GM23338 (cell line): ENCODE measurements at regions not wholly inside any gene's neighbourhood (a gene's known extent, or its start where the extent isn't known, plus 50 kb on each side); places are given as distances from the start of the nearest gene placed in this dataset.

Experiments used
- ATAC-seq: fragments of 200-7000 bp; cut with Tn5 transposase; 3 replicates; pipeline ENCODE4 v1.9.1; 2020
- DNase-seq: peaks from one replicate; pipeline ENCODE4 v3.0.0-alpha.2; 2015; ENCODE audit warnings: low spot score
- H2AFZ ChIP-seq: fragments of 200-600 bp; sonication (generic); 2 replicates; pipeline ENCODE4 v1.8.0; 2016; ENCODE audit warnings: antibody characterized with exemption, mild to moderate bottlenecking, moderate library complexity
- H3F3A ChIP-seq: fragments of 200-600 bp; sonication (generic); replicated peaks from 2 replicates; pipeline ENCODE4 v1.8.0; 2017; ENCODE audit warnings: antibody characterized with exemption, mixed run types, low read depth
- H3K27ac ChIP-seq: fragments of 200-600 bp; sonication (generic); 2 replicates; pipeline ENCODE4 v1.6.1; 2016; ENCODE audit warnings: low read depth
- H3K27me3 ChIP-seq: fragments of 200-600 bp; sonication (generic); 2 replicates; pipeline ENCODE4 v1.8.0; 2016; ENCODE audit warnings: mild to moderate bottlenecking, mixed run types, moderate library complexity; ENCODE audit not compliant: insufficient read depth
- H3K36me3 ChIP-seq: fragments of 200-600 bp; sonication (generic); 2 replicates; pipeline ENCODE4 v1.8.0; 2016; ENCODE audit warnings: mild to moderate bottlenecking; ENCODE audit not compliant: insufficient read depth
- H3K4me1 ChIP-seq: fragments of 200-600 bp; sonication (generic); 2 replicates; pipeline ENCODE4 v1.8.0; 2016; ENCODE audit warnings: mild to moderate bottlenecking, moderate library complexity; ENCODE audit not compliant: insufficient read depth
- H3K4me2 ChIP-seq: fragments of 200-600 bp; sonication (generic); 2 replicates; pipeline ENCODE4 v1.7.1; 2017; ENCODE audit warnings: mixed run types
- H3K4me3 ChIP-seq: fragments of 200-600 bp; sonication (generic); 2 replicates; pipeline ENCODE4 v1.6.1; 2016; ENCODE audit warnings: mixed run types
- H3K79me2 ChIP-seq: fragments of 200-600 bp; sonication (generic); replicated peaks from 2 replicates; pipeline ENCODE4 v1.8.0; 2017; ENCODE audit warnings: mild to moderate bottlenecking; ENCODE audit not compliant: insufficient read depth
- H3K9me2 ChIP-seq: fragments of 200-600 bp; sonication (generic); 2 replicates; pipeline ENCODE4 v1.8.0; 2017; ENCODE audit not compliant: insufficient read depth
- H4K20me1 ChIP-seq: fragments of 200-600 bp; sonication (generic); replicated peaks from 2 replicates; pipeline ENCODE4 v1.8.0; 2017; ENCODE audit warnings: mild to moderate bottlenecking; ENCODE audit not compliant: insufficient read depth
- H3K27ac Mint-ChIP-seq: 2 replicates; pipeline ENCODE4 v1.8.0; 2020; ENCODE audit warnings: inconsistent platforms, mild to moderate bottlenecking, moderate library complexity, mixed read lengths
- H3K27me3 Mint-ChIP-seq: 3 replicates; pipeline ENCODE4 v1.8.0; 2022; ENCODE audit warnings: low read depth, mild to moderate bottlenecking, moderate library complexity, mixed read lengths, inconsistent platforms; ENCODE audit not compliant: insufficient read depth, poor library complexity
- H3K36me3 Mint-ChIP-seq: 3 replicates; pipeline ENCODE4 v1.8.0; 2021; ENCODE audit warnings: low read depth, mild to moderate bottlenecking, inconsistent platforms, moderate library complexity, mixed read lengths
- H3K4me1 Mint-ChIP-seq: 3 replicates; pipeline ENCODE4 v1.8.0; 2020; ENCODE audit warnings: mild to moderate bottlenecking, inconsistent platforms, mixed read lengths
- H3K4me3 Mint-ChIP-seq: 3 replicates; pipeline ENCODE4 v1.8.0; 2021; ENCODE audit warnings: moderate library complexity, mild to moderate bottlenecking, inconsistent platforms, mixed read lengths
- H3K9me3 Mint-ChIP-seq: 3 replicates; pipeline ENCODE4 v1.8.0; 2020; ENCODE audit warnings: moderate library complexity, mild to moderate bottlenecking, inconsistent platforms, mixed read lengths
- CREB1 ChIP-seq: fragments of 250-450 bp; sonication (Bioruptor Pico); IDR thresholded peaks from 2 replicates; pipeline ENCODE4 v1.5.0; 2020; ENCODE audit warnings: low read depth, mild to moderate bottlenecking, moderate library complexity
- EZH2 ChIP-seq: fragments of 200-600 bp; sonication (generic); IDR thresholded peaks from one replicate; pipeline ENCODE4 v1.8.0; 2017; ENCODE audit warnings: antibody characterized with exemption, mild to moderate bottlenecking, low read depth; ENCODE audit not compliant: unreplicated experiment
- EZH2phosphoT487 ChIP-seq: fragments of 200-600 bp; sonication (generic); IDR thresholded peaks from one replicate; pipeline ENCODE4 v1.8.1; 2018; ENCODE audit warnings: antibody characterized with exemption; ENCODE audit not compliant: unreplicated experiment
- JUNB ChIP-seq: IDR thresholded peaks from one replicate; pipeline ENCODE4 v1.6.1; 2016; ENCODE audit warnings: antibody characterized with exemption; ENCODE audit not compliant: unreplicated experiment
- NANOG ChIP-seq: IDR thresholded peaks from 2 replicates; pipeline ENCODE4 v1.6.1; 2016; ENCODE audit warnings: antibody characterized with exemption, borderline replicate concordance
- POLR2AphosphoS5 ChIP-seq: IDR thresholded peaks from 2 replicates; pipeline ENCODE4 v1.6.1; 2016; ENCODE audit warnings: antibody characterized with exemption, low read depth
- STAT1 ChIP-seq: IDR thresholded peaks from one replicate; pipeline ENCODE4 v1.6.1; 2016; ENCODE audit warnings: antibody characterized with exemption; ENCODE audit not compliant: unreplicated experiment
- ZNF114 ChIP-seq: fragments of 250-450 bp; sonication (Bioruptor Pico); IDR thresholded peaks from 2 replicates; pipeline ENCODE4 v1.5.0; 2020; ENCODE audit warnings: mild to moderate bottlenecking, moderate library complexity
- ZNF331 ChIP-seq: fragments of 250-450 bp; sonication (Bioruptor Pico); IDR thresholded peaks from 2 replicates; pipeline ENCODE4 v1.5.0; 2020; ENCODE audit warnings: low read depth, mild to moderate bottlenecking, moderate library complexity
- TF ChIP-seq, protein P1 (sequence below): fragments of 250-450 bp; sonication (Bioruptor Pico); IDR thresholded peaks from 2 replicates; pipeline ENCODE4 v1.5.0; 2020; ENCODE audit warnings: mild to moderate bottlenecking, moderate library complexity
- TF ChIP-seq, protein P2 (sequence below): IDR thresholded peaks from one replicate; pipeline ENCODE4 v1.6.1; 2018; ENCODE audit warnings: antibody characterized with exemption; ENCODE audit not compliant: unreplicated experiment
- TF ChIP-seq, protein P3 (sequence below), 2 experiments: fragments of 200-600 bp in 1 of 2; sonication (generic) in 1 of 2; conservative IDR thresholded peaks; 2 replicates each; pipeline versions ENCODE4 v1.5.1 to v1.6.1; 2016 to 2017; ENCODE audit warnings: antibody characterized with exemption in 2 of 2, low read depth in 2 of 2, mild to moderate bottlenecking in 2 of 2, moderate library complexity in 1 of 2

DNA sequence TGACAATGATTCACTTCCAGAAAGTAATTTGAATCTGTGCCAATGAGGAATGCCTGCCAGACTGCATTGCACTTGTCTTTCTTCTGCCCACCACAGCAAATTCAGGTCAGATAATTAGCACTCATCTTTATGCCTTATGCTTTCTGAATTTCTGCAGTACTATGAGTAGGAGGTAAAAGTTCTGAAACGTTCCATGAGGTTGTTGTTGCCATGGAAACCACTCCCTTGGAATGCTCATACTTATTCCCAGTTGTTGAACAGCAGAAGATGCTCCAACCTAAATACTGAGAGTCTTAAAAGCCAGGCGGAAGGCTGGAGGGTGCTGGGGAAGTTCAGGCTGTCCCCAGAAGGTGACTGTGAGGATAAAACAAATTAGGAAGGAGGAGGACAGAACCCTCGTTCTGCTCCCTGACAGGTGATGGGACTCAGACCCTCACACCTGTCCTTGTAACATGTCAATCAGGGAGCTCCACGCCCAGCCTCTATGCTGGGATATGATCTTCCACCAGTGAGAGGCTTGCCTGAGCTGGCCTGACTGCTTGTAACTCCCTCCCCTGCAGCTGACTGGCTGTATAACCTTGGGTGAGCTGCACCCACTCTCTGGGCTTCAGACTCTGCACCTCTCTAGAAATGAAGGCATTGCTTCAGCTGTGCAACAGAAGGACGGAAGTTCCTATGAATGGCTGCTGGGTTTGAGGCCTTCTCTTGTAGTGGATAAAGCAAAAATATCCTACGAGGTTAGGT is 554.3 kb upstream of the MGMT start (continued):
- TF ChIP-seq, protein P1, sequence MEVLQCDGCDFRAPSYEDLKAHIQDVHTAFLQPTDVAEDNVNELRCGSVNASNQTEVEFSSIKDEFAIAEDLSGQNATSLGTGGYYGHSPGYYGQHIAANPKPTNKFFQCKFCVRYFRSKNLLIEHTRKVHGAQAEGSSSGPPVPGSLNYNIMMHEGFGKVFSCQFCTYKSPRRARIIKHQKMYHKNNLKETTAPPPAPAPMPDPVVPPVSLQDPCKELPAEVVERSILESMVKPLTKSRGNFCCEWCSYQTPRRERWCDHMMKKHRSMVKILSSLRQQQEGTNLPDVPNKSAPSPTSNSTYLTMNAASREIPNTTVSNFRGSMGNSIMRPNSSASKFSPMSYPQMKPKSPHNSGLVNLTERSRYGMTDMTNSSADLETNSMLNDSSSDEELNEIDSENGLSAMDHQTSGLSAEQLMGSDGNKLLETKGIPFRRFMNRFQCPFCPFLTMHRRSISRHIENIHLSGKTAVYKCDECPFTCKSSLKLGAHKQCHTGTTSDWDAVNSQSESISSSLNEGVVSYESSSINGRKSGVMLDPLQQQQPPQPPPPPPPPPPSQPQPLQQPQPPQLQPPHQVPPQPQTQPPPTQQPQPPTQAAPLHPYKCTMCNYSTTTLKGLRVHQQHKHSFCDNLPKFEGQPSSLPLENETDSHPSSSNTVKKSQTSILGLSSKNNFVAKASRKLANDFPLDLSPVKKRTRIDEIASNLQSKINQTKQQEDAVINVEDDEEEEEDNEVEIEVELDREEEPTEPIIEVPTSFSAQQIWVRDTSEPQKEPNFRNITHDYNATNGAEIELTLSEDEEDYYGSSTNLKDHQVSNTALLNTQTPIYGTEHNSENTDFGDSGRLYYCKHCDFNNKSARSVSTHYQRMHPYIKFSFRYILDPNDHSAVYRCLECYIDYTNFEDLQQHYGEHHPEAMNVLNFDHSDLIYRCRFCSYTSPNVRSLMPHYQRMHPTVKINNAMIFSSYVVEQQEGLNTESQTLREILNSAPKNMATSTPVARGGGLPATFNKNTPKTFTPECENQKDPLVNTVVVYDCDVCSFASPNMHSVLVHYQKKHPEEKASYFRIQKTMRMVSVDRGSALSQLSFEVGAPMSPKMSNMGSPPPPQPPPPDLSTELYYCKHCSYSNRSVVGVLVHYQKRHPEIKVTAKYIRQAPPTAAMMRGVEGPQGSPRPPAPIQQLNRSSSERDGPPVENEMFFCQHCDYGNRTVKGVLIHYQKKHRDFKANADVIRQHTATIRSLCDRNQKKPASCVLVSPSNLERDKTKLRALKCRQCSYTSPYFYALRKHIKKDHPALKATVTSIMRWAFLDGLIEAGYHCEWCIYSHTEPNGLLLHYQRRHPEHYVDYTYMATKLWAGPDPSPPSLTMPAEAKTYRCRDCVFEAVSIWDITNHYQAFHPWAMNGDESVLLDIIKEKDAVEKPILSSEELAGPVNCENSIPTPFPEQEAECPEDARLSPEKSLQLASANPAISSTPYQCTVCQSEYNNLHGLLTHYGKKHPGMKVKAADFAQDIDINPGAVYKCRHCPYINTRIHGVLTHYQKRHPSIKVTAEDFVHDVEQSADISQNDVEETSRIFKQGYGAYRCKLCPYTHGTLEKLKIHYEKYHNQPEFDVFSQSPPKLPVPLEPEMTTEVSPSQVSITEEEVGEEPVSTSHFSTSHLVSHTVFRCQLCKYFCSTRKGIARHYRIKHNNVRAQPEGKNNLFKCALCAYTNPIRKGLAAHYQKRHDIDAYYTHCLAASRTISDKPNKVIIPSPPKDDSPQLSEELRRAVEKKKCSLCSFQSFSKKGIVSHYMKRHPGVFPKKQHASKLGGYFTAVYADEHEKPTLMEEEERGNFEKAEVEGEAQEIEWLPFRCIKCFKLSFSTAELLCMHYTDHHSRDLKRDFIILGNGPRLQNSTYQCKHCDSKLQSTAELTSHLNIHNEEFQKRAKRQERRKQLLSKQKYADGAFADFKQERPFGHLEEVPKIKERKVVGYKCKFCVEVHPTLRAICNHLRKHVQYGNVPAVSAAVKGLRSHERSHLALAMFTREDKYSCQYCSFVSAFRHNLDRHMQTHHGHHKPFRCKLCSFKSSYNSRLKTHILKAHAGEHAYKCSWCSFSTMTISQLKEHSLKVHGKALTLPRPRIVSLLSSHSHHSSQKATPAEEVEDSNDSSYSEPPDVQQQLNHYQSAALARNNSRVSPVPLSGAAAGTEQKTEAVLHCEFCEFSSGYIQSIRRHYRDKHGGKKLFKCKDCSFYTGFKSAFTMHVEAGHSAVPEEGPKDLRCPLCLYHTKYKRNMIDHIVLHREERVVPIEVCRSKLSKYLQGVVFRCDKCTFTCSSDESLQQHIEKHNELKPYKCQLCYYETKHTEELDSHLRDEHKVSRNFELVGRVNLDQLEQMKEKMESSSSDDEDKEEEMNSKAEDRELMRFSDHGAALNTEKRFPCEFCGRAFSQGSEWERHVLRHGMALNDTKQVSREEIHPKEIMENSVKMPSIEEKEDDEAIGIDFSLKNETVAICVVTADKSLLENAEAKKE (CRISPR knock-in tag) = no peak
- TF ChIP-seq JUNB (no peak), EZH2 (no peak), POLR2AphosphoS5 (no peak)

DNA sequence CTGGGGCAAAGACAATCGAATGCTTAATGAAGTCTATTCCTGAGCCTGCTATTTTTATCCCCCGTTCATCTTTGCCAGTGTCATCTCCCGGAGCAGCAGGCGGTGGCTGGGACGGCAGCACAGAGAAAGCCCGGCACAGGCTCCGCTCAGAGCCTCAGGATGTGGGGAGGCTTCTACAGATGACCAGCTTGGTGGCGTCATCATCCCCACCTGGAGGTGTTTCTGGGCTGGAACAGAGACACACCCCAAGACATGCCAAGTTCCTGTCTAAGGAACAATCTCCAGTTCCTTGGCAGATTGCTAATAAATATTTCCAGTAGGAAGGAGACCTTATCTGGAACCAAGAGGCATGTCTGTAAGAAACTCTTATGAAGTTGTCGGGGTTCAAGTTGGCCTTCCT is 552.4 kb upstream of the MGMT start:
- no peak overlapping the region for H3K4me2 ChIP-seq
- ATAC-seq = no peak
- peaks cover 6% of the 10 kb centered on the region; the same call in 1 of the 2 replicates for H3K9me2 ChIP-seq
- peaks cover 4% of the 10 kb centered on the region for H3K27me3 Mint-ChIP-seq
- no peaks in the 10 kb centered on the region for H3K27me3 ChIP-seq
- no peak overlapping the region for H2AFZ ChIP-seq
- no peaks in the 10 kb centered on the region for H3K36me3 Mint-ChIP-seq
- no peaks in the 10 kb centered on the region for H3K4me1 ChIP-seq
- no peak overlapping the region for H3K27ac ChIP-seq
- H3K9me3 Mint-ChIP-seq = no peaks in the 10 kb centered on the region
- H3K79me2 ChIP-seq = no peaks in the 10 kb centered on the region
- DNase-seq = no peak
- no peaks in the 10 kb centered on the region for H4K20me1 ChIP-seq
- H3K27ac Mint-ChIP-seq = no peak overlapping the region
- H3K4me1 Mint-ChIP-seq = no peaks in the 10 kb centered on the region
- no peak overlapping the region for H3K4me3 Mint-ChIP-seq
- H3K4me3 ChIP-seq = no peak overlapping the region
- H3F3A ChIP-seq = no peaks in the 10 kb centered on the region
- H3K36me3 ChIP-seq = no peaks in the 10 kb centered on the region
- TF ChIP-seq, protein P2, sequence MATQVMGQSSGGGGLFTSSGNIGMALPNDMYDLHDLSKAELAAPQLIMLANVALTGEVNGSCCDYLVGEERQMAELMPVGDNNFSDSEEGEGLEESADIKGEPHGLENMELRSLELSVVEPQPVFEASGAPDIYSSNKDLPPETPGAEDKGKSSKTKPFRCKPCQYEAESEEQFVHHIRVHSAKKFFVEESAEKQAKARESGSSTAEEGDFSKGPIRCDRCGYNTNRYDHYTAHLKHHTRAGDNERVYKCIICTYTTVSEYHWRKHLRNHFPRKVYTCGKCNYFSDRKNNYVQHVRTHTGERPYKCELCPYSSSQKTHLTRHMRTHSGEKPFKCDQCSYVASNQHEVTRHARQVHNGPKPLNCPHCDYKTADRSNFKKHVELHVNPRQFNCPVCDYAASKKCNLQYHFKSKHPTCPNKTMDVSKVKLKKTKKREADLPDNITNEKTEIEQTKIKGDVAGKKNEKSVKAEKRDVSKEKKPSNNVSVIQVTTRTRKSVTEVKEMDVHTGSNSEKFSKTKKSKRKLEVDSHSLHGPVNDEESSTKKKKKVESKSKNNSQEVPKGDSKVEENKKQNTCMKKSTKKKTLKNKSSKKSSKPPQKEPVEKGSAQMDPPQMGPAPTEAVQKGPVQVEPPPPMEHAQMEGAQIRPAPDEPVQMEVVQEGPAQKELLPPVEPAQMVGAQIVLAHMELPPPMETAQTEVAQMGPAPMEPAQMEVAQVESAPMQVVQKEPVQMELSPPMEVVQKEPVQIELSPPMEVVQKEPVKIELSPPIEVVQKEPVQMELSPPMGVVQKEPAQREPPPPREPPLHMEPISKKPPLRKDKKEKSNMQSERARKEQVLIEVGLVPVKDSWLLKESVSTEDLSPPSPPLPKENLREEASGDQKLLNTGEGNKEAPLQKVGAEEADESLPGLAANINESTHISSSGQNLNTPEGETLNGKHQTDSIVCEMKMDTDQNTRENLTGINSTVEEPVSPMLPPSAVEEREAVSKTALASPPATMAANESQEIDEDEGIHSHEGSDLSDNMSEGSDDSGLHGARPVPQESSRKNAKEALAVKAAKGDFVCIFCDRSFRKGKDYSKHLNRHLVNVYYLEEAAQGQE = no peak
- no peak for TF ChIP-seq NANOG
- TF ChIP-seq CREB1 = no peak
- TF ChIP-seq, protein P3, sequence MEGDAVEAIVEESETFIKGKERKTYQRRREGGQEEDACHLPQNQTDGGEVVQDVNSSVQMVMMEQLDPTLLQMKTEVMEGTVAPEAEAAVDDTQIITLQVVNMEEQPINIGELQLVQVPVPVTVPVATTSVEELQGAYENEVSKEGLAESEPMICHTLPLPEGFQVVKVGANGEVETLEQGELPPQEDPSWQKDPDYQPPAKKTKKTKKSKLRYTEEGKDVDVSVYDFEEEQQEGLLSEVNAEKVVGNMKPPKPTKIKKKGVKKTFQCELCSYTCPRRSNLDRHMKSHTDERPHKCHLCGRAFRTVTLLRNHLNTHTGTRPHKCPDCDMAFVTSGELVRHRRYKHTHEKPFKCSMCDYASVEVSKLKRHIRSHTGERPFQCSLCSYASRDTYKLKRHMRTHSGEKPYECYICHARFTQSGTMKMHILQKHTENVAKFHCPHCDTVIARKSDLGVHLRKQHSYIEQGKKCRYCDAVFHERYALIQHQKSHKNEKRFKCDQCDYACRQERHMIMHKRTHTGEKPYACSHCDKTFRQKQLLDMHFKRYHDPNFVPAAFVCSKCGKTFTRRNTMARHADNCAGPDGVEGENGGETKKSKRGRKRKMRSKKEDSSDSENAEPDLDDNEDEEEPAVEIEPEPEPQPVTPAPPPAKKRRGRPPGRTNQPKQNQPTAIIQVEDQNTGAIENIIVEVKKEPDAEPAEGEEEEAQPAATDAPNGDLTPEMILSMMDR (conservative IDR thresholded peaks at IDR 0.05; ENCODE audit: low read depth in 2 of 2) = no peak
- no peak for TF ChIP-seq POLR2AphosphoS5
- TF ChIP-seq JUNB = no peak
- no peak for TF ChIP-seq STAT1
- TF ChIP-seq EZH2phosphoT487 = no peak
- TF ChIP-seq ZNF331 (CRISPR knock-in tag) = no peak
- TF ChIP-seq EZH2 = no peak
- TF ChIP-seq ZNF114 (CRISPR knock-in tag) = no peak
